Spleen (tissue), 7 donors: ENCODE measurements at regions not wholly inside any gene's neighbourhood (a gene's known extent, or its start where the extent isn't known, plus 50 kb on each side); places are given as distances from the start of the nearest gene placed in this dataset.
"Not testable (repeated sequence)": the region's sequence is repeated elsewhere in the genome, so short reads cannot be mapped to it uniquely, and the experiment has no call there.

Experiments used
- POLR2A ChIP-seq, 3 donors: fragments of 450-650 bp; IDR thresholded peaks; one replicate each; pipeline ENCODE4 v1.5.1; 2017; ENCODE audit warnings: antibody characterized with exemption in 3 of 3, mild to moderate bottlenecking in 1 of 3
- TF ChIP-seq, protein P1 (sequence below), 11 experiments: fragments of 200-600 bp in 7 of 11; fragments of 450-650 bp in 4 of 11; sonication (generic) in 4 of 11; IDR thresholded peaks in 8 of 11; conservative IDR thresholded peaks in 3 of 11; 1 replicate in 7 of 11; 2 replicates in 4 of 11; pipeline versions ENCODE4 v1.4.0 to v1.8.0; 2016 to 2021; ENCODE audit warnings: antibody characterized with exemption in 11 of 11, inconsistent platforms in 4 of 11, mild to moderate bottlenecking in 1 of 11
- donor health status: DM: no; HTN: no; CAD: no; lungs with moderate emphysema.
- donor health status: DM: no; HTN: no; CAD: no.
- donor health status: DM: no; HTN: no; CAD: no.

DNA sequence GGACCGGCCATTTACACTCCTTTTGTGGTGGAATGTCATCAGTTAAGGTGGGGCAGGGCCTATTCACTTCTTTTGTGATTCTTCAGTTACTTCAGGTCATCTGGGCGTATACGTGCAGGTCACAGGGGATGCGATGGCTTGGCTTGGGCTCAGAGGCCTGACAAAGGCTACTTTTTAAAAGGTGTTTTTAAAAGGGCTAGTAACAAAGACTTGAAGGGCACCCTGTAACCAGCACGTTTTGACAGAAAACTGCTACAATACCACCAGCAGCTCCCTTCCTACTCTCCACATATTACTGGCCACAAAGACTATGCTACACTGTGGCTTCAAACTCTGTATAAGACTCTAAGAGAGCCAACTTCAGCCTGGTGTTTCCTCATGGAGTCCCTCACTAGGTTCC is 151.6 kb upstream of the KCTD3 start:
- not testable (repeated sequence) for TF ChIP-seq POLR2A (IDR thresholded peaks at IDR 0.05)
- TF ChIP-seq, protein P1, sequence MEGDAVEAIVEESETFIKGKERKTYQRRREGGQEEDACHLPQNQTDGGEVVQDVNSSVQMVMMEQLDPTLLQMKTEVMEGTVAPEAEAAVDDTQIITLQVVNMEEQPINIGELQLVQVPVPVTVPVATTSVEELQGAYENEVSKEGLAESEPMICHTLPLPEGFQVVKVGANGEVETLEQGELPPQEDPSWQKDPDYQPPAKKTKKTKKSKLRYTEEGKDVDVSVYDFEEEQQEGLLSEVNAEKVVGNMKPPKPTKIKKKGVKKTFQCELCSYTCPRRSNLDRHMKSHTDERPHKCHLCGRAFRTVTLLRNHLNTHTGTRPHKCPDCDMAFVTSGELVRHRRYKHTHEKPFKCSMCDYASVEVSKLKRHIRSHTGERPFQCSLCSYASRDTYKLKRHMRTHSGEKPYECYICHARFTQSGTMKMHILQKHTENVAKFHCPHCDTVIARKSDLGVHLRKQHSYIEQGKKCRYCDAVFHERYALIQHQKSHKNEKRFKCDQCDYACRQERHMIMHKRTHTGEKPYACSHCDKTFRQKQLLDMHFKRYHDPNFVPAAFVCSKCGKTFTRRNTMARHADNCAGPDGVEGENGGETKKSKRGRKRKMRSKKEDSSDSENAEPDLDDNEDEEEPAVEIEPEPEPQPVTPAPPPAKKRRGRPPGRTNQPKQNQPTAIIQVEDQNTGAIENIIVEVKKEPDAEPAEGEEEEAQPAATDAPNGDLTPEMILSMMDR (IDR thresholded peaks at IDR 0.05 in 8 of 11, conservative IDR thresholded peaks at IDR 0.05 in 3 of 11) = not testable (repeated sequence)
